Lung (tissue), 11 donors: ENCODE measurements at regions not wholly inside any gene's neighbourhood (a gene's known extent, or its start where the extent isn't known, plus 50 kb on each side); places are given as distances from the start of the nearest gene placed in this dataset.

Source experiments
- ATAC-seq: fragments of 200-7000 bp; cut with Tn5 transposase; one replicate; pipeline ENCODE4 v1.9.1; 2020; ENCODE audit warnings: moderate number of reproducible peaks; ENCODE audit not compliant: insufficient read depth, low FRiP score
- DNase-seq, 3 donors: peaks; one replicate each; pipeline ENCODE4 v3.0.0-alpha.2; 2013 to 2017
- H3K27ac ChIP-seq, 2 donors: one replicate each; pipeline ENCODE4 v1.5.1; 2013; ENCODE audit warnings: mild to moderate bottlenecking in 2 of 2, moderate library complexity in 2 of 2, control low read depth in 1 of 2, inconsistent platforms in 1 of 2, low read depth in 1 of 2, low read length in 1 of 2
- H3K27me3 ChIP-seq, 3 donors: one replicate each; pipeline ENCODE4 v1.5.1; 2013; ENCODE audit warnings: low read length in 2 of 3; ENCODE audit not compliant: control insufficient read depth in 3 of 3, insufficient read depth in 3 of 3
- H3K36me3 ChIP-seq, 4 donors: one replicate each; pipeline ENCODE4 v1.5.1; 2013; ENCODE audit warnings: low read length in 4 of 4, mild to moderate bottlenecking in 1 of 4, moderate library complexity in 1 of 4; ENCODE audit not compliant: control insufficient read depth in 4 of 4, insufficient read depth in 4 of 4
- H3K4me1 ChIP-seq, 5 donors: one replicate each; pipeline ENCODE4 v1.5.1; 2013; ENCODE audit warnings: low read length in 5 of 5, mild to moderate bottlenecking in 2 of 5, moderate library complexity in 1 of 5; ENCODE audit not compliant: control insufficient read depth in 5 of 5, insufficient read depth in 5 of 5
- H3K4me3 ChIP-seq: one replicate; pipeline ENCODE4 v1.5.1; 2013; ENCODE audit warnings: mild to moderate bottlenecking, control low read depth, moderate library complexity
- H3K9ac ChIP-seq, 2 donors: one replicate each; pipeline ENCODE4 v1.5.1; 2013; ENCODE audit warnings: low read length in 2 of 2, control low read depth in 1 of 2; ENCODE audit not compliant: insufficient read depth in 1 of 2
- H3K9me3 ChIP-seq, 4 donors: one replicate each; pipeline ENCODE4 v1.5.1; 2013; ENCODE audit warnings: low read length in 3 of 4, mild to moderate bottlenecking in 1 of 4, moderate library complexity in 1 of 4; ENCODE audit not compliant: control insufficient read depth in 4 of 4, insufficient read depth in 3 of 4
- WGBS, 2 donors: extraction: QIAGEN DNeasy Blood & Tissue Kit; methylation state at CpG; one replicate each; pipeline ENCODE4 v1.1.7; 2013; 5-methylcytosine and 5-hydroxymethylcytosine counted together
- TF ChIP-seq, protein P1 (sequence below): IDR thresholded peaks from 2 replicates; pipeline ENCODE4 v1.5.1; 2012; ENCODE audit warnings: mild to moderate bottlenecking; ENCODE audit errors: control extremely low read depth, extremely low read depth
- donor health status: control.
- donor health status: control.
- donor health status: Bipolar disorder and iron deficiency.
- donor health status: healthy.
- donor health status: DM: yes; HTN: yes; CAD: no.

DNA sequence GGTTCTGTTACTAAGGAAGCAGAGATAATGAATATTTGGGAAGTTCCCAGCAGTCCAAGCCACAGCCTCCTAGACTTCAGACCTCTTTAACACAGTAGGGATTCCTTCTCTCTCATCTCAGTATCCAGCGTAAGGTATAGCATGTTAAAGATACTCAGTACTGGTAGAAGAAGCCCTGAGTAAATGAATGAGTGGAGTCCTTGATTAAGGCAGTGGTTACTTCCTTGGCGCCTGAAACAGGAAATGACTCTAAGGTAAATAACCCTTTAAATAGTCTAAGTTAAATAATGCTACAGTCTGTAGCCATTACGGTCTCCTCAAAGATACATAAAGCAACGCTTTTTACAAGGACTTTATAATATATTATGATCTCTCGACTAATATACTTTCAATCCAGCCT is 650.8 kb upstream of the MIR17HG start:
- TF ChIP-seq, protein P1, sequence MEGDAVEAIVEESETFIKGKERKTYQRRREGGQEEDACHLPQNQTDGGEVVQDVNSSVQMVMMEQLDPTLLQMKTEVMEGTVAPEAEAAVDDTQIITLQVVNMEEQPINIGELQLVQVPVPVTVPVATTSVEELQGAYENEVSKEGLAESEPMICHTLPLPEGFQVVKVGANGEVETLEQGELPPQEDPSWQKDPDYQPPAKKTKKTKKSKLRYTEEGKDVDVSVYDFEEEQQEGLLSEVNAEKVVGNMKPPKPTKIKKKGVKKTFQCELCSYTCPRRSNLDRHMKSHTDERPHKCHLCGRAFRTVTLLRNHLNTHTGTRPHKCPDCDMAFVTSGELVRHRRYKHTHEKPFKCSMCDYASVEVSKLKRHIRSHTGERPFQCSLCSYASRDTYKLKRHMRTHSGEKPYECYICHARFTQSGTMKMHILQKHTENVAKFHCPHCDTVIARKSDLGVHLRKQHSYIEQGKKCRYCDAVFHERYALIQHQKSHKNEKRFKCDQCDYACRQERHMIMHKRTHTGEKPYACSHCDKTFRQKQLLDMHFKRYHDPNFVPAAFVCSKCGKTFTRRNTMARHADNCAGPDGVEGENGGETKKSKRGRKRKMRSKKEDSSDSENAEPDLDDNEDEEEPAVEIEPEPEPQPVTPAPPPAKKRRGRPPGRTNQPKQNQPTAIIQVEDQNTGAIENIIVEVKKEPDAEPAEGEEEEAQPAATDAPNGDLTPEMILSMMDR = no peak

DNA sequence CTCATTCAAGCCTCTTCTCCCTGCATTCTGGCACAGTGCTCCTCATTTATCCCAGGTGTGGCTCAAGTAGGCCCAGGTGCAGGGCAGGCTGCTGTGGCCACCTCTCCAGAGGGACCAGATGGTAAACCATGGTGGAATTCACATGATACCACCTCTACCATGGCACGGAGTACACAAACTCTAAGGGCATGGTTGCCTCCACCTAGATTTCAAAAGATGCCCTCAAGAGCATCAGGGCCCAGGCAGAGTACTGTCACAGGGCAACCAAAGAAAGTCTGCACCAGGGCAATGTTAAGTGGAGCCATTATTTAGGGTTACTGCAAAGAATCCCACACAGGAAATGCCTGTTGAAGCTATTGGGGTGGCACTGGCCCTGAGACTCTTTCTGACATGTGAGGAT is 647.1 kb upstream of the MIR17HG start:
- H3K27me3 ChIP-seq = no peaks in the 10 kb centered on the region
- no peak overlapping the region for H3K27ac ChIP-seq
- 94 to 95% methylated on average over 1 of the region's 1 CpG for WGBS, 2 donors
- no peaks in the 10 kb centered on the region for H3K4me1 ChIP-seq
- H3K4me3 ChIP-seq = no peak overlapping the region
- TF ChIP-seq, protein P1 = no peak
- no peak for DNase-seq
- peaks cover 0 to 3% (median 0%) of the 10 kb centered on the region in 4 donors for H3K9me3 ChIP-seq
- no peak overlapping the region for H3K9ac ChIP-seq
- ATAC-seq = no peak
- no peaks in the 10 kb centered on the region for H3K36me3 ChIP-seq

More for the DNA sequence above, 650.8 kb upstream of the MIR17HG start:
- no peak overlapping the region for H3K4me3 ChIP-seq
- WGBS, 2 donors = 73 to 80% methylated on average over 5 of the region's 5 CpGs
- H3K9me3 ChIP-seq = peaks cover 0 to 3% (median 0%) of the 10 kb centered on the region in 4 donors
- no peak overlapping the region for H3K9ac ChIP-seq
- no peak for ATAC-seq
- no peaks in the 10 kb centered on the region for H3K27me3 ChIP-seq
- H3K36me3 ChIP-seq = no peaks in the 10 kb centered on the region
- peaks cover 0 to 4% (median 0%) of the 10 kb centered on the region in 5 donors for H3K4me1 ChIP-seq
- no peak for DNase-seq
- H3K27ac ChIP-seq = no peak overlapping the region

DNA sequence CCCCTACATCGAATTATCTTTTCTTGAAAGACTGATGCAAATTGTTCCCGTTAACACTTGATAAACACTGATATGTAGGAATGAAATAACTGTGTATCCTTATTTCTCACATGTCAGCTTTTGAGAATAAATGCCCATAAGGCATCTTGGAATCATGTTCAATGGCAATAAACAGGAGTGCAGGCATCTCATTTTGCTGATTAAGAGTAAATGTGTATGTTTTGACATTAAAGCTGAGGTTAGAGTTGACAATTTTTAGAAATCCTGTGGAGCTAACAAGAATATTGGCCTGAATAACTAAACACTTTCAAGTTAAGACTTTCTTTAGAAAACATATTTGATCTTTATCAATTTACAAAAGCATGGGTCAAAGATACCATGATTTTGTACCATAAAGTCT is 646.2 kb upstream of the MIR17HG start:
- H3K9ac ChIP-seq = no peak overlapping the region
- TF ChIP-seq, protein P1 = no peak
- DNase-seq = no peak
- no peaks in the 10 kb centered on the region for H3K36me3 ChIP-seq
- peaks cover 0 to 3% (median 0%) of the 10 kb centered on the region in 4 donors for H3K9me3 ChIP-seq
- H3K4me1 ChIP-seq = no peaks in the 10 kb centered on the region
- WGBS, 2 donors = 84% methylated on average over 2 of the region's 2 CpGs
- no peaks in the 10 kb centered on the region for H3K27me3 ChIP-seq
- no peak overlapping the region for H3K4me3 ChIP-seq
- H3K27ac ChIP-seq = no peak overlapping the region
- no peak for ATAC-seq

DNA sequence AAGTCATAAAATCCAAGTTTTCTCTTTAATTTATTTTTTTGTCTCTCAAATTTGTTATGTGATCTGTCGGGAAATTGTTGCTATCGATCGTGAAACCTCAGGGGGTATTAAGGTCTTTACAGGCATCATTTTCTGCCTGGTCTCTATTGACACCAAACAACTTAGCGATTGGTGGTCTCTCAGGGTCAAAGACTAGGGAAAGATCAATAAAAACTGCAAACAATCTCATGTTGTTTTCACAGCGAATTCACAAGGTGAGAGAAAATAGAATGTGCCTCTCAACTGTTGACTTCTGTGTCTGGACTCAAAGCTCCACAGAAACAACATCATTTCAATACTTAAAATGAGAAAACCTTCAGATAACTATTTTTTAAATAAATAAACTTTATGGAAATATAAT is 645.4 kb upstream of the MIR17HG start:
- Histone ChIP-seq H3K27me3 (no peaks in the 10 kb centered on the region), H3K27ac (no peak overlapping the region), H3K9me3 (peaks cover 0 to 3% (median 0%) of the 10 kb centered on the region in 4 donors), H3K4me1 (no peaks in the 10 kb centered on the region), H3K9ac (no peak overlapping the region), H3K4me3 (no peak overlapping the region), H3K36me3 (no peaks in the 10 kb centered on the region)
- TF ChIP-seq, protein P1 = no peak
- no peak for ATAC-seq
- WGBS, 2 donors = 90 to 95% methylated on average over 5 of the region's 5 CpGs
- no peak for DNase-seq
